H1 (cell line): ENCODE measurements at regions not wholly inside any gene's neighbourhood (a gene's known extent, or its start where the extent isn't known, plus 50 kb on each side); places are given as distances from the start of the nearest gene placed in this dataset.
"Not testable (repeated sequence)": the region's sequence is repeated elsewhere in the genome, so short reads cannot be mapped to it uniquely, and the experiment has no call there.

Source experiments
- CTCF ChIA-PET: fragments of 300-600 bp; sonication (Branson Sonifier 250); formaldehyde crosslinking; loops from one replicate; lab custom pipeline; 2021; ENCODE audit not compliant: partially characterized antibody; lab: Charles Lee
- POLR2A ChIA-PET: fragments of 300-600 bp; sonication (Branson Sonifier 250); formaldehyde crosslinking; loops from one replicate; lab custom pipeline; 2021; ENCODE audit warnings: inconsistent platforms; ENCODE audit not compliant: partially characterized antibody; lab: Charles Lee
- DNase-seq, 2 experiments: peaks; one replicate each; pipeline versions ENCODE4 v3.0.0 to v3.0.0-alpha.2; 2010 to 2022; ENCODE audit warnings: low spot score in 2 of 2, low read depth in 1 of 2, mixed read lengths in 1 of 2
- FAIRE-seq: peaks from 2 replicates; lab custom pipeline; 2011; peaks lifted over from hg19 to GRCh38; lab: Jason Lieb, UNC
- H2AFZ ChIP-seq: 2 replicates; pipeline ENCODE4 v1.8.1; 2012; ENCODE audit warnings: low read length, inconsistent platforms
- H2AK5ac ChIP-seq: 2 replicates; pipeline ENCODE4 v1.6.1; 2013; ENCODE audit warnings: low read depth, low read length
- H2BK120ac ChIP-seq: replicated peaks from 2 replicates; pipeline ENCODE3; 2013; ENCODE audit warnings: low read depth, low read length, inconsistent platforms
- H2BK12ac ChIP-seq: 2 replicates; pipeline ENCODE4 v1.6.1; 2013; ENCODE audit warnings: low read depth, low read length
- H2BK15ac ChIP-seq: 2 replicates; pipeline ENCODE4 v1.6.1; 2013; ENCODE audit warnings: low read length
- H2BK20ac ChIP-seq: 2 replicates; pipeline ENCODE4 v1.6.1; 2013; ENCODE audit warnings: low read length
- H2BK5ac ChIP-seq: 2 replicates; pipeline ENCODE4 v1.6.1; 2013; ENCODE audit warnings: low read depth, low read length
- H3K14ac ChIP-seq: 2 replicates; pipeline ENCODE4 v1.6.1; 2013; ENCODE audit warnings: inconsistent platforms; ENCODE audit not compliant: insufficient read length
- H3K18ac ChIP-seq: 2 replicates; pipeline ENCODE4 v1.6.1; 2013; ENCODE audit warnings: low read length; ENCODE audit errors: extremely low read depth
- H3K23ac ChIP-seq: 2 replicates; pipeline ENCODE4 v1.6.1; 2013; ENCODE audit warnings: inconsistent platforms; ENCODE audit not compliant: insufficient read length
- H3K23me2 ChIP-seq: 2 replicates; pipeline ENCODE4 v1.6.1; 2013; ENCODE audit warnings: low read depth, low read length
- H3K27ac ChIP-seq: 2 replicates; pipeline ENCODE4 v1.6.1; 2011; ENCODE audit warnings: low read depth, low read length, inconsistent platforms
- H3K27me3 ChIP-seq, 4 experiments: replicated peaks in 1 of 4; 1 replicate in 1 of 4; 2 replicates in 3 of 4; pipeline versions ENCODE4 v1.6.1 to v1.8.1; 2011 to 2013; ENCODE audit warnings: low read length in 3 of 4, mild to moderate bottlenecking in 3 of 4, inconsistent platforms in 2 of 4, mixed read lengths in 2 of 4, moderate library complexity in 1 of 4; ENCODE audit not compliant: control insufficient read depth in 3 of 4, insufficient read depth in 3 of 4; ENCODE audit errors: extremely low read depth in 1 of 4
- H3K36me3 ChIP-seq, 4 experiments: 2 replicates each; pipeline versions ENCODE4 v1.6.1 to v1.8.1; 2011 to 2013; ENCODE audit warnings: mild to moderate bottlenecking in 4 of 4, low read length in 3 of 4, moderate library complexity in 2 of 4, control low read depth in 1 of 4, inconsistent platforms in 1 of 4; ENCODE audit not compliant: insufficient read depth in 4 of 4, control insufficient read depth in 2 of 4
- H3K4ac ChIP-seq: replicated peaks from 2 replicates; pipeline ENCODE3; 2013; ENCODE audit warnings: low read length, low read depth, mixed read lengths, inconsistent platforms; ENCODE audit not compliant: insufficient read length
- H3K4me1 ChIP-seq, 4 experiments: replicated peaks in 1 of 4; 1 replicate in 1 of 4; 2 replicates in 3 of 4; pipeline versions ENCODE4 v1.6.1 to v1.8.1; 2011 to 2013; ENCODE audit warnings: low read length in 3 of 4, inconsistent platforms in 2 of 4, mixed read lengths in 1 of 4; ENCODE audit not compliant: insufficient read depth in 4 of 4, control insufficient read depth in 3 of 4
- H3K4me2 ChIP-seq, 2 experiments: 2 replicates each; pipeline versions ENCODE4 v1.6.1 to v1.8.1; 2011 to 2013; ENCODE audit warnings: low read depth in 2 of 2, low read length in 2 of 2, control low read depth in 1 of 2, inconsistent platforms in 1 of 2, mild to moderate bottlenecking in 1 of 2; ENCODE audit not compliant: insufficient read depth in 1 of 2
- H3K4me3 ChIP-seq, 4 experiments: fragments of 200-600, 300-600 bp in 1 of 4; sonication (generic), shearing (Covaris generic), sonication (Bioruptor Twin) in 1 of 4; 2 replicates each; pipeline versions ENCODE4 v1.5.1 to v1.8.1; 2011 to 2016; ENCODE audit warnings: low read length in 4 of 4, low read depth in 3 of 4, control low read depth in 2 of 4, inconsistent platforms in 2 of 4, mild to moderate bottlenecking in 2 of 4, mixed read lengths in 1 of 4, moderate library complexity in 1 of 4; ENCODE audit not compliant: insufficient read depth in 2 of 4; ENCODE audit errors: extremely low read depth in 1 of 4
- H3K56ac ChIP-seq: replicated peaks from 2 replicates; pipeline ENCODE3; 2013; ENCODE audit warnings: low read depth, mild to moderate bottlenecking, mixed read lengths, low read length, inconsistent platforms; ENCODE audit not compliant: insufficient read length
- H3K79me1 ChIP-seq: 2 replicates; pipeline ENCODE4 v1.6.1; 2013; ENCODE audit warnings: low read depth, low read length, control low read depth
- H3K79me2 ChIP-seq, 2 experiments: 2 replicates each; pipeline versions ENCODE4 v1.6.1 to v1.8.1; 2012 to 2013; ENCODE audit warnings: low read length in 2 of 2, mild to moderate bottlenecking in 2 of 2, inconsistent platforms in 1 of 2; ENCODE audit not compliant: insufficient read depth in 2 of 2, control insufficient read depth in 1 of 2
- H3K9ac ChIP-seq, 4 experiments: replicated peaks in 1 of 4; 1 replicate in 1 of 4; 2 replicates in 3 of 4; pipeline versions ENCODE4 v1.6.1 to v1.8.1; 2011 to 2013; ENCODE audit warnings: low read depth in 3 of 4, low read length in 3 of 4, control low read depth in 2 of 4, mild to moderate bottlenecking in 2 of 4, moderate library complexity in 2 of 4, inconsistent platforms in 1 of 4; ENCODE audit errors: extremely low read depth in 1 of 4
- H3K9me3 ChIP-seq, 2 experiments: 2 replicates each; pipeline versions ENCODE4 v1.6.1 to v1.8.1; 2012 to 2013; ENCODE audit warnings: mild to moderate bottlenecking in 2 of 2, moderate library complexity in 2 of 2, control low read depth in 1 of 2, inconsistent platforms in 1 of 2, low read depth in 1 of 2, low read length in 1 of 2, mixed read lengths in 1 of 2; ENCODE audit not compliant: insufficient read depth in 2 of 2
- H4K20me1 ChIP-seq, 2 experiments: replicated peaks in 1 of 2; 2 replicates each; pipeline versions ENCODE3 to v1.8.1; 2011 to 2013; ENCODE audit warnings: inconsistent platforms in 2 of 2, low read length in 2 of 2, mild to moderate bottlenecking in 1 of 2; ENCODE audit not compliant: insufficient read depth in 2 of 2, control insufficient read depth in 1 of 2
- H4K5ac ChIP-seq: 2 replicates; pipeline ENCODE4 v1.6.1; 2013; ENCODE audit warnings: low read length, low read depth, mixed read lengths, inconsistent platforms; ENCODE audit not compliant: insufficient read length
- H4K8ac ChIP-seq: 2 replicates; pipeline ENCODE4 v1.8.0; 2013; ENCODE audit warnings: mild to moderate bottlenecking, moderate library complexity, low read length, inconsistent platforms; ENCODE audit not compliant: insufficient read depth; ENCODE audit errors: extremely low read depth
- H4K91ac ChIP-seq: replicated peaks from 2 replicates; pipeline ENCODE3; 2013; ENCODE audit warnings: low read length, mixed read lengths, inconsistent platforms; ENCODE audit not compliant: insufficient read length
- WGBS, 2 experiments: shearing (Covaris generic) in 1 of 2; methylation state at CpG; one replicate each; pipeline versions ENCODE4 v1.1.6 to v1.1.7; 2013 to 2015; ENCODE audit warnings: low lambda C conversion rate in 2 of 2, mixed read lengths in 2 of 2, inconsistent platforms in 1 of 2, low coverage in 1 of 2, missing lambda C conversion rate in 1 of 2; ENCODE audit not compliant: insufficient replicate concordance in 2 of 2, insufficient coverage in 1 of 2, insufficient read length in 1 of 2; ENCODE audit errors: extremely low coverage in 1 of 2, missing lambda C conversion rate in 1 of 2; 5-methylcytosine and 5-hydroxymethylcytosine counted together

DNA sequence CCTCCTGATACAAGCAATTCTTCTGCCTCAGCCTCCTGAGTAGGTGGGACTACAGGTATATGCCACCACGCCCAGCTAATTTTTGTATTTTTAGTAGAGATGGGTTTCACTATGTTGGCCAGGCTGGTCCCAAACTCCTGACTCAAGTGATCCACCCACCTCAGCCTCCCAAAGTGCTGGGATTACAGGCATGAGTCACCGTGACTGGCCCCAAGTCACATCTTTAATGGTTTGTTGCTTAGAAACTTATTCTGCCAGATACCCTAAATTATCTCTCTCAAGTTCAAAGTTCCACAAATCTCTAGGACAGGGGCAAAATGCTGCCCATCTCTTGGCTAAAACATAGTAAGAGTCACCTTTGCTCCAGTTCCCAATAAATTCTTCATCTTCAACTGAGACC, 444.1 kb upstream of the HSF2 start:
- H2BK15ac ChIP-seq, H4K20me1 ChIP-seq, H4K8ac ChIP-seq, H3K23me2 ChIP-seq, H2BK12ac ChIP-seq, H3K23ac ChIP-seq, H2BK20ac ChIP-seq, H3K4me2 ChIP-seq, H3K56ac ChIP-seq, H4K91ac ChIP-seq, H3K9ac ChIP-seq, H3K27ac ChIP-seq, H3K79me1 ChIP-seq, DNase-seq, H2AK5ac ChIP-seq, H3K36me3 ChIP-seq, H3K4me1 ChIP-seq, H3K4ac ChIP-seq, H2BK120ac ChIP-seq, H3K18ac ChIP-seq, H4K5ac ChIP-seq, H2BK5ac ChIP-seq, H2AFZ ChIP-seq, H3K4me3 ChIP-seq, FAIRE-seq, H3K14ac ChIP-seq, H3K9me3 ChIP-seq, H3K27me3 ChIP-seq, H3K79me2 ChIP-seq, POLR2A ChIA-PET: not testable (repeated sequence)
- 82% methylated on average over 2 of the region's 2 CpGs; no CpG with 5 or more reads in 1 of the 2 experiments for WGBS, 2 experiments
- CTCF ChIA-PET, result interaction anchor here (0.6 kb wide), 1 partner anchor 119 kb away, joined by 3 read pairs; no protein-coding TSS in a partner anchor
